ENCODE measurements at regions not wholly inside any gene's neighbourhood (a gene's known extent, or its start where the extent isn't known, plus 50 kb on each side); places are given as distances from the start of the nearest gene placed in this dataset.

DNA sequence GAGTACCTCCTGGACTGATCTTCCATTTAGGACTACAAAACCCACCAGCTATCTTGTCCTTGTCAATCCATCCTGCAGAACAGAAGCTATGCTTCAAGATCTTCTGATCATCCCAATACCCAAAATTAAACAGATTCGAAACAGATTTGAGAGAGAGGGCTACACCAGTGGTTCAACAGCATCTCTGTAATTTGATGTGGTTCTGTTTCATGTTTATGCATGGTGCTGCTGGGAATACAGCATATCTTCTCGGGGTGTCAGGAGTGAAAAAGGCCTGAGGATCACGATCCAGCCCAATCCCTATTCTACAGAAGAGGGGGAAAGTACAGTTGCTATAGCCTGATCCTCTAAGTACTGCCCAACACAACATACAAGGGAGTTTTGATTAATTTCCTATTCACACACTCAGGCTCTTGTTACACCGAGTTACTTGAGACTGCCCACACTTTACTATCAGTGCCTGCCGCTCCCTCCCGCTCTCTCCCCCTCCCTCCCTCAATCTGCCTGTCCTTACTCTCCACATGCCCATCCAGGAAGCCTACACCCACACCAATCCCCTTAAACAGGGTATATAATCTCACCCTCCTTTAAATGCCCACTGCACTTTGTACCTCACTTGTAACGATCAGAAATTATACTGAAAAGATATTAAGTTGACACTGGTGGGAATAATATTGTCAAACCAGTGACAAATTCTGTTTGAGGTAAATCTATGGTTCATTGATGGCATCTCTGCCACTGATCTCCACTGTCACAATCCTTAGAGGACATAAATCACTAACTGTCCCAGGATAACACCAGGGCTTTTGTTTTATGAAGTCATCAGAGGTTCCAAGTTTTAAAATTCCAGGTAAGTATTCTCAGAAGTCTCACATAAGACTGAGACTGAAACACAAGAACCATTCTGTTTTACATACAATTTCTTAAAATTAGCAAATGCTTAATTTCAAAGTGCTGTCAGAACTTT lies 89.3 kb upstream of the PLEKHM1 start:
- TF ChIP-seq CEBPB (IDR thresholded peaks at IDR 0.05): no peak
- TF ChIP-seq EP300 (IDR thresholded peaks at IDR 0.05; ENCODE audit: borderline replicate concordance): no peak
- TF ChIP-seq EGR1 (IDR thresholded peaks at IDR 0.05): no peak
- TF ChIP-seq, protein P1, sequence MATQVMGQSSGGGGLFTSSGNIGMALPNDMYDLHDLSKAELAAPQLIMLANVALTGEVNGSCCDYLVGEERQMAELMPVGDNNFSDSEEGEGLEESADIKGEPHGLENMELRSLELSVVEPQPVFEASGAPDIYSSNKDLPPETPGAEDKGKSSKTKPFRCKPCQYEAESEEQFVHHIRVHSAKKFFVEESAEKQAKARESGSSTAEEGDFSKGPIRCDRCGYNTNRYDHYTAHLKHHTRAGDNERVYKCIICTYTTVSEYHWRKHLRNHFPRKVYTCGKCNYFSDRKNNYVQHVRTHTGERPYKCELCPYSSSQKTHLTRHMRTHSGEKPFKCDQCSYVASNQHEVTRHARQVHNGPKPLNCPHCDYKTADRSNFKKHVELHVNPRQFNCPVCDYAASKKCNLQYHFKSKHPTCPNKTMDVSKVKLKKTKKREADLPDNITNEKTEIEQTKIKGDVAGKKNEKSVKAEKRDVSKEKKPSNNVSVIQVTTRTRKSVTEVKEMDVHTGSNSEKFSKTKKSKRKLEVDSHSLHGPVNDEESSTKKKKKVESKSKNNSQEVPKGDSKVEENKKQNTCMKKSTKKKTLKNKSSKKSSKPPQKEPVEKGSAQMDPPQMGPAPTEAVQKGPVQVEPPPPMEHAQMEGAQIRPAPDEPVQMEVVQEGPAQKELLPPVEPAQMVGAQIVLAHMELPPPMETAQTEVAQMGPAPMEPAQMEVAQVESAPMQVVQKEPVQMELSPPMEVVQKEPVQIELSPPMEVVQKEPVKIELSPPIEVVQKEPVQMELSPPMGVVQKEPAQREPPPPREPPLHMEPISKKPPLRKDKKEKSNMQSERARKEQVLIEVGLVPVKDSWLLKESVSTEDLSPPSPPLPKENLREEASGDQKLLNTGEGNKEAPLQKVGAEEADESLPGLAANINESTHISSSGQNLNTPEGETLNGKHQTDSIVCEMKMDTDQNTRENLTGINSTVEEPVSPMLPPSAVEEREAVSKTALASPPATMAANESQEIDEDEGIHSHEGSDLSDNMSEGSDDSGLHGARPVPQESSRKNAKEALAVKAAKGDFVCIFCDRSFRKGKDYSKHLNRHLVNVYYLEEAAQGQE (IDR thresholded peaks at IDR 0.05; ENCODE audit: low read depth): no peak
- TF ChIP-seq, protein P2, sequence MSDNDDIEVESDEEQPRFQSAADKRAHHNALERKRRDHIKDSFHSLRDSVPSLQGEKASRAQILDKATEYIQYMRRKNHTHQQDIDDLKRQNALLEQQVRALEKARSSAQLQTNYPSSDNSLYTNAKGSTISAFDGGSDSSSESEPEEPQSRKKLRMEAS (IDR thresholded peaks at IDR 0.05): no peak
- TF ChIP-seq TEAD4 (IDR thresholded peaks at IDR 0.05): no peak
- no peak for TF ChIP-seq ZBTB7A (IDR thresholded peaks at IDR 0.05; ENCODE audit: low read depth)
- no peak for TF ChIP-seq CREB1 (IDR thresholded peaks at IDR 0.05; ENCODE audit: low read depth)
- TF ChIP-seq YY1 (IDR thresholded peaks at IDR 0.05; ENCODE audit: low read depth): no peak
- TF ChIP-seq, protein P3, sequence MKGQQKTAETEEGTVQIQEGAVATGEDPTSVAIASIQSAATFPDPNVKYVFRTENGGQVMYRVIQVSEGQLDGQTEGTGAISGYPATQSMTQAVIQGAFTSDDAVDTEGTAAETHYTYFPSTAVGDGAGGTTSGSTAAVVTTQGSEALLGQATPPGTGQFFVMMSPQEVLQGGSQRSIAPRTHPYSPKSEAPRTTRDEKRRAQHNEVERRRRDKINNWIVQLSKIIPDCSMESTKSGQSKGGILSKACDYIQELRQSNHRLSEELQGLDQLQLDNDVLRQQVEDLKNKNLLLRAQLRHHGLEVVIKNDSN (IDR thresholded peaks at IDR 0.05): no peak
- no peak for TF ChIP-seq RAD21 (IDR thresholded peaks at IDR 0.05; ENCODE audit: low read depth)
- TF ChIP-seq TCF12 (IDR thresholded peaks at IDR 0.05; ENCODE audit: low read depth): no peak
- no peak for TF ChIP-seq FOXM1 (IDR thresholded peaks at IDR 0.05; ENCODE audit: borderline replicate concordance, low read depth)
- TF ChIP-seq TAF1 (IDR thresholded peaks at IDR 0.05; ENCODE audit: low read depth): no peak
- TF ChIP-seq NFIC (IDR thresholded peaks at IDR 0.05): no peak

DNA sequence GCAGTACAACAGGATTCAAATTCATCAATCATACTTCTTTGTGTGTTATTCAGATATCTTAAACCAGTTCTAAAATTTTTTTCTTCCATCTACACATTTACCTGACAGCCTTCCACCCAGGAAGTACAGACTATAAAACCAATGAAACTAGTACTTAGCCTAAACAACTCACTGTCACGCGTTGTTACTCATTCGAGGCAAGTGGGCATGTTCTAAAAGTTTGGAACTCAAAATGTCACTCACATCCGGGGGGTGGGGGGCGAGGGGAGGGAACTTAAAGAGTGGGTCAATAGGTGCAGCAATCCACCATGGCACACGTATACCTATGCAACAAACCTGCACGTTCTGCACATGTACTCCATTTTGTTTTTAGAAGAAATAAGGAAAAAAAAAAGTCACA lies 90.4 kb upstream of the PLEKHM1 start:
- TF ChIP-seq, protein P2 (IDR thresholded peaks at IDR 0.05): no peak
- TF ChIP-seq YY1 (IDR thresholded peaks at IDR 0.05; ENCODE audit: low read depth) (no peak), RAD21 (IDR thresholded peaks at IDR 0.05; ENCODE audit: low read depth) (no peak), TCF12 (IDR thresholded peaks at IDR 0.05; ENCODE audit: low read depth) (no peak), TEAD4 (IDR thresholded peaks at IDR 0.05) (no peak), CEBPB (IDR thresholded peaks at IDR 0.05) (no peak)

DNA sequence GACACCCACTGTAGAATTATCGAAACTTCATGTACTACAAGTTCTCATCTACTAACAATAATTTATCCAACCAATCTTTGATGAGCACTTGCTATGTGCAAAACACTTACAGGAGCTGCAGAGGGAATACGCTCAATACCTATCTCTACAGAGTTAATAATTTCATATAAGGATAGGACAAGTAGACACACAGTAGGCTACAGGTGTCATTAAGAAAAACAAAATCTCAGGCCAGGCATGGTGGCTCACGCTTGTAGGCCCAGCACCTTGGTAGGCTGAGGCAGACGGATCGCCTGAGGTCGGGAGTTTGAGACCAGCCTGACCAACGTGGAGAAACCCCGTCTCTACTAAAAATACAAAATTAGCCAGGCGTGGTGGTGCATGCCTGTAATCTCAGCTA lies 91.3 kb upstream of the PLEKHM1 start:
- TF ChIP-seq ZBTB7A (IDR thresholded peaks at IDR 0.05; ENCODE audit: low read depth): no peak
- TF ChIP-seq CREB1 (IDR thresholded peaks at IDR 0.05; ENCODE audit: low read depth): no peak
- no peak for TF ChIP-seq EP300 (IDR thresholded peaks at IDR 0.05; ENCODE audit: borderline replicate concordance)
- TF ChIP-seq YY1 (IDR thresholded peaks at IDR 0.05; ENCODE audit: low read depth): no peak
- no peak for TF ChIP-seq TAF1 (IDR thresholded peaks at IDR 0.05; ENCODE audit: low read depth)
- TF ChIP-seq, protein P1 (IDR thresholded peaks at IDR 0.05; ENCODE audit: low read depth): no peak
- TF ChIP-seq CEBPB (IDR thresholded peaks at IDR 0.05): no peak
- no peak for TF ChIP-seq EGR1 (IDR thresholded peaks at IDR 0.05)
- no peak for TF ChIP-seq RAD21 (IDR thresholded peaks at IDR 0.05; ENCODE audit: low read depth)
- no peak for TF ChIP-seq FOXM1 (IDR thresholded peaks at IDR 0.05; ENCODE audit: borderline replicate concordance, low read depth)
- TF ChIP-seq, protein P2 (IDR thresholded peaks at IDR 0.05): no peak

DNA sequence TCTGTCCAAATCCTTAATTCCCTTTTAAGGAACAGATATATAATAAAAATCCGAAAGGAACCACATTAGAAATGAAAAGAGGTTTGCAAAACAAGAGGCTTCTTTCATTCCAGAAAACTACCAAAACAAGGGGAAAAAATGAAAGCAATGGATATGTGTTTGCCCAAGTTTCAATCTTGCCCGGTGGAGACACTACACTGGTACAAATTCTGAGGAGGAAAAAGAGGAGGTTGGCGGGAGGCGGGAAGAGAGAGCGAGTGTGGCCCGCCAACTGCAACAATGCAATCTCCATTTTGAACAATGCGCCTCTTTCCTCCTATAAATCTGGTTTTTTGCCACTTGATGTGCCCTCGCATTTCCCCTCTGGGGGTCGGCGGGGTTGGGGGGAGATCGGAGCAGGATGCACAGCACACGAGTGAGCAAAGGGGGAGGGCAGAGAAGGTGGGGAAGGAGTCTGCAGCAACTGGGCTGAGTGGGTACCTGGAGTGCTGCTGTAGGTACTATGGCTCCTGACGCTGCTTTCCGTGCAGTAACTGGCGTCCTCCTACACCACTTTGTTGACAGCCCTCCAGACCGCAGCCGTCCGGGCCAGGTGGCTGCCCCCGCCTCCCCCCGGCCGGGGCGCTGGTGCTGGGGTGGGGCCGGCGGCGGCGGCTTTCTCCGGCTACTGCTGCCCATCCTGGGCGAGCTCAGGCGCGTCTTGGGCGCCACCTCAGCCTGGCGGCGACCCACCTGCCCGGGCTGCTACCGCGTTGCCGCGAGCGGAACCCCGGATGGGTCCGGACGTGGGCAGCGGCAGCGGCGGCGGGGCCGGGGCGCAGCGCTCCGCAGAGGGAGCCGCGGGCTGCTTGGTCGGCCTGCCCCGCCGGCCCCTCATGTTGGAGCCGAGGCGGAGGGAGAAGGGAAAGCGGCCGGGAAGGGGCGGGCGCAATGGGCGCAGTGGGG lies 93.8 kb upstream of the PLEKHM1 start:
- TF ChIP-seq EGR1 (IDR thresholded peaks at IDR 0.05) (no peak), CEBPB (IDR thresholded peaks at IDR 0.05) (no peak), TAF1 (IDR thresholded peaks at IDR 0.05; ENCODE audit: low read depth) (no peak; the same call in 1 of the 2 replicates), YY1 (IDR thresholded peaks at IDR 0.05; ENCODE audit: low read depth) (peak; percentile 54; the same call in 1 of the 2 replicates)
- TF ChIP-seq, protein P3 (IDR thresholded peaks at IDR 0.05): no peak
- TF ChIP-seq, protein P2 (IDR thresholded peaks at IDR 0.05): peak; percentile 67
